ENCODE measurements at regions not wholly inside any gene's neighbourhood (a gene's known extent, or its start where the extent isn't known, plus 50 kb on each side); places are given as distances from the start of the nearest gene placed in this dataset.

DNA sequence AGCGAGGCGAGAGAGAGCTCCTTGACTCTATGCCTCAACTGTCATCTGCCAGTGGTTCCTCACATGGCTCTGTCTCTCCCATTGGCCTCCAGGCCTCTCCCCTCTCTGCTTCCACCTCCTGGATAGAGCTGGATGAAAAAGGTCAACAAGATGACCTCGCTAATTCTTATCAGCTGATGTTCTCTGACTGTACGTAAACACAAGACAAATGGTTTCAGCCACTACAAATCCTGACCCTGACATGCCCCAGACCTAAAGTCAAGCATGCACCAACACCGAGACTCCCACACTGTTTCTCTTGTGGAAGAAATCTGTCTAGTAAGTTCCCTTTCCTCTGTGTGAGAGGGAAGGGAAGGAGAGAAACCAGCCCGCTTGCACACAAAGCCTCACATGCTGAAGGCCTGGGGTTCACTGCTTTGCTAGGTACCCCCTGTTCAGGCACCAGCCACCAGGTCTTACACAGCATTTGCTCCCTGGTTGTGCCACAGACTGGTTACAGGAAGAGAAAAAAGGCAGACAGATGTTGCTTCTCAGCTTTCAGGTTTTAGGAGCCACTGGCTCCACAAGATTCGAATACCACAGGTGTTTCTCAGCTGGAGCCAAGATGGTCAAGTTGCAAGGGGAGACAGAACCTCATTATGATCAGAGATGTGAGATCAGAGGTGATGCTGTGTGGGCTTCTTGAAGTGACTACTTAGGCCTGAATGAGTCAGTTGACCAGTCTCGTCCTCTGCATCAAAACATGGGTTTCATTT, 592.5 kb downstream of the CCDC171 start:
- TF ChIP-seq CTCF (IDR thresholded peaks at IDR 0.05) (no peak), POLR2A (IDR thresholded peaks at IDR 0.05) (no peak)

Data from adrenal gland (tissue), 5 donors.